DND-41 (cell line): ENCODE measurements at regions not wholly inside any gene's neighbourhood (a gene's known extent, or its start where the extent isn't known, plus 50 kb on each side); places are given as distances from the start of the nearest gene placed in this dataset.

Source experiments
- ATAC-seq: fragments of 200-7000 bp; cut with Tn5 transposase; 3 replicates; pipeline ENCODE4 v1.9.1; 2021; ENCODE audit warnings: low read depth; ENCODE audit not compliant: insufficient read depth
- DNase-seq: peaks from one replicate; pipeline ENCODE4 v3.0.0-alpha.2; 2020
- H2AFZ ChIP-seq: 2 replicates; pipeline ENCODE4 v1.6.0; 2012; ENCODE audit warnings: low read depth, low read length
- H3K27ac ChIP-seq: 2 replicates; pipeline ENCODE4 v1.5.1; 2012; ENCODE audit warnings: low read length, inconsistent platforms
- H3K27me3 ChIP-seq: fragments of 200-600 bp; sonication (generic); 2 replicates; pipeline ENCODE4 v1.6.0; 2012; ENCODE audit warnings: low read length, mild to moderate bottlenecking, inconsistent platforms; ENCODE audit not compliant: insufficient read depth, poor library complexity
- H3K36me3 ChIP-seq: 2 replicates; pipeline ENCODE4 v1.5.1; 2012; ENCODE audit warnings: low read length, inconsistent platforms; ENCODE audit not compliant: insufficient read depth
- H3K4me1 ChIP-seq: 2 replicates; pipeline ENCODE4 v1.5.1; 2012; ENCODE audit warnings: mild to moderate bottlenecking, low read length; ENCODE audit not compliant: insufficient read depth
- H3K4me2 ChIP-seq: 2 replicates; pipeline ENCODE4 v1.6.0; 2012; ENCODE audit warnings: mild to moderate bottlenecking, moderate library complexity, low read length, inconsistent platforms; ENCODE audit not compliant: insufficient read depth
- H3K4me3 ChIP-seq, 2 experiments: fragments of 200-600 bp in 1 of 2; shearing (Covaris generic) in 1 of 2; 2 replicates each; pipeline ENCODE4 v1.5.1; 2012 to 2016; ENCODE audit warnings: inconsistent platforms in 2 of 2, low read length in 2 of 2, mild to moderate bottlenecking in 2 of 2, low read depth in 1 of 2, moderate library complexity in 1 of 2
- H3K79me2 ChIP-seq: 2 replicates; pipeline ENCODE4 v1.6.0; 2012; ENCODE audit warnings: low read length, inconsistent platforms; ENCODE audit not compliant: insufficient read depth
- H3K9ac ChIP-seq: 2 replicates; pipeline ENCODE4 v1.6.0; 2012; ENCODE audit warnings: low read depth, mild to moderate bottlenecking, inconsistent platforms, low read length, moderate library complexity
- H3K9me3 ChIP-seq: 2 replicates; pipeline ENCODE4 v1.5.1; 2012; ENCODE audit warnings: low read length, moderate library complexity, mild to moderate bottlenecking, inconsistent platforms; ENCODE audit not compliant: insufficient read depth, severe bottlenecking
- H4K20me1 ChIP-seq: 2 replicates; pipeline ENCODE4 v1.6.0; 2012; ENCODE audit warnings: low read length; ENCODE audit not compliant: insufficient read depth
- CTCF ChIP-seq: IDR thresholded peaks from 2 replicates; pipeline ENCODE4 v1.5.1; 2012; ENCODE audit warnings: borderline replicate concordance, low read length, moderate library complexity, mild to moderate bottlenecking; ENCODE audit not compliant: poor library complexity, severe bottlenecking; ENCODE audit errors: extremely low read depth
- EZH2 ChIP-seq: IDR thresholded peaks from 3 replicates; pipeline ENCODE4 v1.6.1; 2012; ENCODE audit warnings: borderline replicate concordance, low read depth, mild to moderate bottlenecking, moderate library complexity, low read length, inconsistent platforms; ENCODE audit not compliant: severe bottlenecking

GRCh38 chr11:39236916-39237315 is 2222.5 kb downstream of the LRRC4C start:
- no peak for TF ChIP-seq CTCF
- no peak for TF ChIP-seq EZH2
- Histone ChIP-seq H2AFZ (no peak overlapping the region), H3K27me3 (no peaks in the 10 kb centered on the region), H3K4me2 (no peak overlapping the region), H3K79me2 (no peaks in the 10 kb centered on the region), H3K9me3 (no peaks in the 10 kb centered on the region), H3K4me1 (no peaks in the 10 kb centered on the region), H4K20me1 (no peaks in the 10 kb centered on the region), H3K9ac (no peak overlapping the region), H3K27ac (no peak overlapping the region), H3K36me3 (no peaks in the 10 kb centered on the region), H3K4me3 (no peak overlapping the region)
- DNase-seq (no peak), ATAC-seq (no peak)

- TF ChIP-seq EZH2, result no peak
- TF ChIP-seq CTCF, result no peak
- Histone ChIP-seq H3K79me2 (no peaks in the 10 kb centered on the region), H3K4me2 (no peak overlapping the region), H3K36me3 (no peaks in the 10 kb centered on the region), H3K27me3 (no peaks in the 10 kb centered on the region), H3K4me3 (no peak overlapping the region), H3K9me3 (no peaks in the 10 kb centered on the region), H2AFZ (no peak overlapping the region), H3K4me1 (no peaks in the 10 kb centered on the region), H4K20me1 (no peaks in the 10 kb centered on the region), H3K27ac (no peak overlapping the region), H3K9ac (no peak overlapping the region)
- ATAC-seq (no peak), DNase-seq (no peak)
Measured at GRCh38 chr11:39221550-39222138, 2237.8 kb downstream of the LRRC4C start.

- H2AFZ ChIP-seq, result no peak overlapping the region
- no peak overlapping the region for H3K4me3 ChIP-seq
- no peak overlapping the region for H3K27ac ChIP-seq
- H3K9ac ChIP-seq, result no peak overlapping the region
- H3K4me1 ChIP-seq, result no peaks in the 10 kb centered on the region
- H3K4me2 ChIP-seq, result no peak overlapping the region
- TF ChIP-seq EZH2, result no peak
- no peak for TF ChIP-seq CTCF
- DNase-seq, result no peak
- H4K20me1 ChIP-seq, result no peaks in the 10 kb centered on the region
- H3K36me3 ChIP-seq, result no peaks in the 10 kb centered on the region
- no peaks in the 10 kb centered on the region for H3K79me2 ChIP-seq
- H3K9me3 ChIP-seq, result no peaks in the 10 kb centered on the region
- H3K27me3 ChIP-seq, result no peaks in the 10 kb centered on the region
- ATAC-seq, result no peak
Measured at GRCh38 chr11:39220501-39221230, 2238.8 kb downstream of the LRRC4C start.
